SH-SY5Y (cell line): ENCODE measurements at regions not wholly inside any gene's neighbourhood (a gene's known extent, or its start where the extent isn't known, plus 50 kb on each side); places are given as distances from the start of the nearest gene placed in this dataset.

Experiments
- GATA2 ChIP-seq: IDR thresholded peaks from 2 replicates; pipeline ENCODE4 v1.6.1; 2011; ENCODE audit warnings: mild to moderate bottlenecking, low read depth, low read length
- GATA3 ChIP-seq: IDR thresholded peaks from 2 replicates; pipeline ENCODE4 v1.6.1; 2011; ENCODE audit warnings: low read depth, mild to moderate bottlenecking, low read length, moderate library complexity

DNA sequence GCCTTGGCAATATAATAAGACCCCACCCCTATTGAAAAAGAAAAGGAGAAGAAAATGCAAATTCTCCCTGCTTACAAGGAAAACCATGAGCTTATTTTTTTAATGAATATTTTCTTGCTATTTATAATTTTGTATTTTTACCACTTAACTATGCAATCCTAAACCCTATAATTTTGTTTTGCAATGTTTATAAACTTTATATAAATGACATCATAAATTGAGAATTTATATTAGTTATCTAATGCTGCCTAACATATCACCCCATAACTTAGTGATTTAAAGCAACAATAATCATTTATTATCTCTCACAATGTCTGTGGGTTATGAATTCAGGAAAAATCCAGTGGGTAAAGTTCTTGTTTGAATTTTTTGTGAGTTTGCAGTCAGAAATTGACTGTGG is 369.1 kb downstream of the TAF11L14 start:
- TF ChIP-seq GATA3: no peak
- TF ChIP-seq GATA2: no peak
